ENCODE measurements at regions not wholly inside any gene's neighbourhood (a gene's known extent, or its start where the extent isn't known, plus 50 kb on each side); places are given as distances from the start of the nearest gene placed in this dataset.

DNA sequence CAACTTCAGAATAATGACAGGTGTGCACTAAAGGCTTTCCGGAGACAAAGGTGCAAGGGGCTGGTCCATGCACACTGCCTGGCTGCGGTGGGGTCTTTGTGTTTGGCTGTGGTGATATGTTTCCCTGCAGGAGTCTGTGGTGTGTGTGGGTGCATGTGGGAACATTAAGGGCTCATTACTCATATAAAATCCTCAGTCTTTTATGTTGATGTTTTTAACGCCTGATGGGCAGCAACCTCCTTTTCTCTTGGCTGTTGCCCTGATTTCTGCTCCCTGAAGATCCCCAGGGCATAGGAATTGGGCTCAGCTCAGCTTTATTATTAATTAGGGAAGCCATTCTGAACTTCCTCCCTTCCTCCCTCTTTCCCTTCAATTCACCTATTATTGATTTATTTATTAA, 67.6 kb upstream of the SPAG17 start:
- TF ChIP-seq POLR2AphosphoS5 (IDR thresholded peaks at IDR 0.05) (no peak), POLR2A (IDR thresholded peaks at IDR 0.05) (no peak), EP300 (IDR thresholded peaks at IDR 0.05) (no peak)
- TF ChIP-seq, protein P1, sequence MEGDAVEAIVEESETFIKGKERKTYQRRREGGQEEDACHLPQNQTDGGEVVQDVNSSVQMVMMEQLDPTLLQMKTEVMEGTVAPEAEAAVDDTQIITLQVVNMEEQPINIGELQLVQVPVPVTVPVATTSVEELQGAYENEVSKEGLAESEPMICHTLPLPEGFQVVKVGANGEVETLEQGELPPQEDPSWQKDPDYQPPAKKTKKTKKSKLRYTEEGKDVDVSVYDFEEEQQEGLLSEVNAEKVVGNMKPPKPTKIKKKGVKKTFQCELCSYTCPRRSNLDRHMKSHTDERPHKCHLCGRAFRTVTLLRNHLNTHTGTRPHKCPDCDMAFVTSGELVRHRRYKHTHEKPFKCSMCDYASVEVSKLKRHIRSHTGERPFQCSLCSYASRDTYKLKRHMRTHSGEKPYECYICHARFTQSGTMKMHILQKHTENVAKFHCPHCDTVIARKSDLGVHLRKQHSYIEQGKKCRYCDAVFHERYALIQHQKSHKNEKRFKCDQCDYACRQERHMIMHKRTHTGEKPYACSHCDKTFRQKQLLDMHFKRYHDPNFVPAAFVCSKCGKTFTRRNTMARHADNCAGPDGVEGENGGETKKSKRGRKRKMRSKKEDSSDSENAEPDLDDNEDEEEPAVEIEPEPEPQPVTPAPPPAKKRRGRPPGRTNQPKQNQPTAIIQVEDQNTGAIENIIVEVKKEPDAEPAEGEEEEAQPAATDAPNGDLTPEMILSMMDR (IDR thresholded peaks at IDR 0.05): no peak

Data from sigmoid colon (tissue), 4 donors.